ENCODE measurements at regions not wholly inside any gene's neighbourhood (a gene's known extent, or its start where the extent isn't known, plus 50 kb on each side); places are given as distances from the start of the nearest gene placed in this dataset.

GRCh38 chr15:95931619-95932018 is 398.9 kb upstream of the NR2F2 start:
- no peak for DNase-seq (ENCODE audit: low read depth)

- peak; percentile 48 for DNase-seq (ENCODE audit: low read depth)
These were observed 398.4 kb upstream of the NR2F2 start for GRCh38 chr15:95932141-95932540.

- peak; percentile 71 for DNase-seq (ENCODE audit: low read depth)
These were observed 397.8 kb upstream of the NR2F2 start for GRCh38 chr15:95932676-95933075.

GRCh38 chr15:95935852-95936251 is 394.6 kb upstream of the NR2F2 start:
- no peak for DNase-seq (ENCODE audit: low read depth)

- DNase-seq (ENCODE audit: low read depth) = no peak
These were observed 393.4 kb upstream of the NR2F2 start for GRCh38 chr15:95937128-95937528.

GRCh38 chr15:95940431-95940985 is 390.0 kb upstream of the NR2F2 start:
- DNase-seq (ENCODE audit: low read depth) = no peak

- DNase-seq (ENCODE audit: low read depth) = no peak
These were observed 386.3 kb upstream of the NR2F2 start for GRCh38 chr15:95944193-95944592.

- no peak for DNase-seq (ENCODE audit: low read depth)
These were observed 385.7 kb upstream of the NR2F2 start for GRCh38 chr15:95944661-95945255.

GRCh38 chr15:95946241-95946640 is 384.3 kb upstream of the NR2F2 start:
- DNase-seq (ENCODE audit: low read depth) = no peak

GRCh38 chr15:95946926-95947325 is 383.6 kb upstream of the NR2F2 start:
- DNase-seq (ENCODE audit: low read depth) = no peak

GRCh38 chr15:95948411-95948810 is 382.1 kb upstream of the NR2F2 start:
- DNase-seq (ENCODE audit: low read depth) = peak; percentile 29

GRCh38 chr15:95953032-95953431 is 377.5 kb upstream of the NR2F2 start:
- peak; percentile 13 for DNase-seq (ENCODE audit: low read depth)

- no peak for DNase-seq (ENCODE audit: low read depth)
These were observed 372.6 kb upstream of the NR2F2 start for GRCh38 chr15:95957861-95958260.

- DNase-seq (ENCODE audit: low read depth) = no peak
These were observed 372.1 kb upstream of the NR2F2 start for GRCh38 chr15:95958382-95958781.

GRCh38 chr15:95968856-95969255 is 361.6 kb upstream of the NR2F2 start:
- no peak for DNase-seq (ENCODE audit: low read depth)

GRCh38 chr15:95970326-95970725 is 360.2 kb upstream of the NR2F2 start:
- no peak for DNase-seq (ENCODE audit: low read depth)

- DNase-seq (ENCODE audit: low read depth) = peak; percentile 61
These were observed 358.4 kb upstream of the NR2F2 start for GRCh38 chr15:95972041-95972553.

GRCh38 chr15:95972812-95973211 is 357.7 kb upstream of the NR2F2 start:
- no peak for DNase-seq (ENCODE audit: low read depth)

- no peak for DNase-seq (ENCODE audit: low read depth)
These were observed 356.8 kb upstream of the NR2F2 start for GRCh38 chr15:95973566-95974256.

GRCh38 chr15:95975212-95975611 is 355.3 kb upstream of the NR2F2 start:
- DNase-seq (ENCODE audit: low read depth) = no peak

- no peak for DNase-seq (ENCODE audit: low read depth)
These were observed 351.2 kb upstream of the NR2F2 start for GRCh38 chr15:95979286-95979685.

- DNase-seq (ENCODE audit: low read depth) = no peak
These were observed 349.3 kb upstream of the NR2F2 start for GRCh38 chr15:95981209-95981608.

- no peak for DNase-seq (ENCODE audit: low read depth)
These were observed 343.2 kb upstream of the NR2F2 start for GRCh38 chr15:95987299-95987698.
